Thymus (tissue), 11 donors: ENCODE measurements at regions not wholly inside any gene's neighbourhood (a gene's known extent, or its start where the extent isn't known, plus 50 kb on each side); places are given as distances from the start of the nearest gene placed in this dataset.

Source experiments
- DNase-seq, 9 donors: peaks; one replicate each; pipeline ENCODE4 v3.0.0-alpha.2; 2013; ENCODE audit warnings: low spot score in 9 of 9, low read depth in 6 of 9, missing footprints in 1 of 9
- H3K27ac ChIP-seq, 2 donors: one replicate each; pipeline ENCODE4 v1.5.1; 2013; ENCODE audit warnings: control low read depth in 1 of 2, low read depth in 1 of 2, low read length in 1 of 2, mild to moderate bottlenecking in 1 of 2, moderate library complexity in 1 of 2
- H3K27me3 ChIP-seq, 2 donors: one replicate each; pipeline ENCODE4 v1.5.1; 2013; ENCODE audit warnings: low read length in 1 of 2; ENCODE audit not compliant: control insufficient read depth in 2 of 2, insufficient read depth in 1 of 2
- H3K36me3 ChIP-seq, 2 donors: one replicate each; pipeline ENCODE4 v1.5.1; 2013; ENCODE audit warnings: low read length in 1 of 2, mild to moderate bottlenecking in 1 of 2, moderate library complexity in 1 of 2; ENCODE audit not compliant: control insufficient read depth in 2 of 2, insufficient read depth in 2 of 2
- H3K4me1 ChIP-seq, 2 donors: one replicate each; pipeline ENCODE4 v1.5.1; 2013; ENCODE audit warnings: low read length in 2 of 2; ENCODE audit not compliant: control insufficient read depth in 2 of 2, insufficient read depth in 2 of 2
- H3K4me3 ChIP-seq, 2 donors: one replicate each; pipeline ENCODE4 v1.5.1; 2013; ENCODE audit warnings: low read length in 2 of 2, control low read depth in 1 of 2, mild to moderate bottlenecking in 1 of 2
- H3K9me3 ChIP-seq, 2 donors: one replicate each; pipeline ENCODE4 v1.5.1; 2013; ENCODE audit warnings: low read length in 1 of 2, mild to moderate bottlenecking in 1 of 2; ENCODE audit not compliant: control insufficient read depth in 2 of 2, insufficient read depth in 1 of 2
- WGBS: extraction: QIAGEN DNeasy Blood & Tissue Kit; methylation state at CpG from one replicate; pipeline ENCODE4 v1.1.7; 2013; 5-methylcytosine and 5-hydroxymethylcytosine counted together
- donor health status: healthy.

DNA sequence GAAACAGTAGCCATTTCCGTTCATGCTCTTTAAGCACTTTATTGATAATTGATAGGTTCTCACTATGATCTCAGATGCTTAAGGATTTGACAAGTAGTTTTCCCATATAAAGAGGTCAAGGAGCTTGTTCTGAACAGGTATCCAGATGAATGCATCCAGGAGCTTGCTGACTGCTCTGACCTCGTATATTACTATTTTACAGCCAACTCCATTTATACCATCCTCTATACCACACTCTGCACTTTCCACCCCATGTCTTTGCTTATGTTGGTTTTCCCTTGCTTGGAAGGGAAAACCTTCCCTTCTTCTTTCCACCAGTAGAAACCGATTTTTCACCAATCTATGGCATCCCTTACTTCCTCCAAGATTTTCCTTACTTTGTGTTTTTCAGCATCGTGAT lies 107.2 kb downstream of the LHX9 start:
- Histone ChIP-seq H3K4me1 (no peaks in the 10 kb centered on the region), H3K27ac (no peak overlapping the region), H3K36me3 (no peaks in the 10 kb centered on the region), H3K9me3 (no peaks in the 10 kb centered on the region), H3K4me3 (no peak overlapping the region), H3K27me3 (no peaks in the 10 kb centered on the region)
- 96% methylated on average over 4 of the region's 4 CpGs for WGBS
- no peak for DNase-seq

- H3K9me3 ChIP-seq = no peaks in the 10 kb centered on the region
- no peaks in the 10 kb centered on the region for H3K4me1 ChIP-seq
- no peaks in the 10 kb centered on the region for H3K36me3 ChIP-seq
- no peak overlapping the region for H3K4me3 ChIP-seq
- H3K27me3 ChIP-seq = no peaks in the 10 kb centered on the region
- H3K27ac ChIP-seq = no peak overlapping the region
- no peak for DNase-seq
Observed at GRCh38 chr1:198024782-198025181, 107.6 kb downstream of the LHX9 start.

GRCh38 chr1:198030682-198031081 lies 113.5 kb downstream of the LHX9 start:
- no peak for DNase-seq
- Histone ChIP-seq H3K9me3 (no peaks in the 10 kb centered on the region), H3K36me3 (no peaks in the 10 kb centered on the region), H3K4me3 (no peak overlapping the region), H3K27me3 (no peaks in the 10 kb centered on the region), H3K4me1 (no peaks in the 10 kb centered on the region), H3K27ac (no peak overlapping the region)
- WGBS = 88% methylated on average over 2 of the region's 2 CpGs

- Histone ChIP-seq H3K4me1 (no peaks in the 10 kb centered on the region), H3K36me3 (no peaks in the 10 kb centered on the region), H3K9me3 (no peaks in the 10 kb centered on the region), H3K27me3 (no peaks in the 10 kb centered on the region), H3K27ac (no peak overlapping the region), H3K4me3 (no peak overlapping the region)
- DNase-seq = no peak
Observed at GRCh38 chr1:198031086-198031485, 113.9 kb downstream of the LHX9 start.

DNA sequence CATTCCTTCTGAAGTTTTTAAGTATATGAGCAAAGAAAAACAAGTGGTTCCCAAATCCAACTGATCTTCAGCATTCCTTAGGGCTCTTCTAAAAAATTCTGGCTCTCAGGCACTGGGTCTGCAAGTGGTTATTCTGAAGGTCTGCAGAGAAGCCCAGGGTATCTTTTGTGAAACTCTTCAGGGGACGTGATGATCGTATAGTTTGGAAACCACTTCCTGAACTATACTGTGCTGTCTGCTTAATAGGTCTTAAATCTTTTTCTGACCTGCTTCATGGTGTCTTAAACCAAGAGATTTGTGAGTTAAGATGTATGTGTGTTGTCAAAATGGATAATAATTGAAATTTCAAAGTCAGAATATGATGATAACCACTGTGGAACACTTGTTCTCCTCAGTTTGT lies 115.5 kb downstream of the LHX9 start:
- no peaks in the 10 kb centered on the region for H3K27me3 ChIP-seq
- DNase-seq = no peak
- no peaks in the 10 kb centered on the region for H3K36me3 ChIP-seq
- H3K27ac ChIP-seq = no peak overlapping the region
- H3K4me1 ChIP-seq = no peaks in the 10 kb centered on the region
- no peaks in the 10 kb centered on the region for H3K9me3 ChIP-seq
- WGBS = 8% methylated on average over 2 of the region's 2 CpGs
- no peak overlapping the region for H3K4me3 ChIP-seq

GRCh38 chr1:198040880-198041279 lies 115.9 kb upstream of the NEK7 start:
- no peaks in the 10 kb centered on the region for H3K27me3 ChIP-seq
- DNase-seq = no peak
- no peaks in the 10 kb centered on the region for H3K4me1 ChIP-seq
- no peaks in the 10 kb centered on the region for H3K9me3 ChIP-seq
- WGBS = 93% methylated on average over 2 of the region's 2 CpGs
- H3K4me3 ChIP-seq = no peak overlapping the region
- no peak overlapping the region for H3K27ac ChIP-seq
- H3K36me3 ChIP-seq = no peaks in the 10 kb centered on the region

- Histone ChIP-seq H3K27ac (no peak overlapping the region), H3K36me3 (no peaks in the 10 kb centered on the region), H3K4me1 (no peaks in the 10 kb centered on the region), H3K9me3 (no peaks in the 10 kb centered on the region), H3K4me3 (no peak overlapping the region), H3K27me3 (no peaks in the 10 kb centered on the region)
- DNase-seq = no peak
- 98% methylated on average over 2 of the region's 2 CpGs for WGBS
Observed at GRCh38 chr1:198042168-198042567, 114.6 kb upstream of the NEK7 start.

GRCh38 chr1:198047913-198048312 lies 108.9 kb upstream of the NEK7 start:
- Histone ChIP-seq H3K9me3 (no peaks in the 10 kb centered on the region), H3K4me3 (no peak overlapping the region), H3K27me3 (no peaks in the 10 kb centered on the region), H3K36me3 (no peaks in the 10 kb centered on the region), H3K4me1 (no peaks in the 10 kb centered on the region), H3K27ac (no peak overlapping the region)
- DNase-seq = peak in 6 of 9 donors; percentile 6 to 43 (median 17)

DNA sequence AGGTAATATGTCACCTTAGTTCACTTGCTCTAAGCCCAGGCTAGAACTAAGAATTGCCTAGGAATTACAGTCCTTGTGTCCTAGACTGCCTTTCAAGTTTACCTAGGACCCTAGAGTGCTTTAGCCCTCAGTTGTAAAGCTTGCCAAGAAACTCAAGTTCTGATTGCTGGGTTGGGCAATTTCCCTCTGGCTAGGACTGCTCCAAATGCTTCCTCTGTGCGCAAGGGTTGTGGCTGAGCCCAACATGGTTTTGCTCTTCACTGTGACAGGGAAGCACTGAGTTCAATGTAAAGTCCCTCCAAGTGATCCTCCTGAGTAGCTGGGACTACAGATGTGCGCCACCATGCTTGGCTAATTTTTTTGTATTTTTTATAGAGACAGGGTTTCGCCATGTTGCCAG lies 102.3 kb upstream of the NEK7 start:
- Histone ChIP-seq H3K27me3 (no peaks in the 10 kb centered on the region), H3K4me3 (no peak overlapping the region), H3K4me1 (no peaks in the 10 kb centered on the region), H3K9me3 (no peaks in the 10 kb centered on the region), H3K36me3 (no peaks in the 10 kb centered on the region), H3K27ac (no peak overlapping the region)
- no peak for DNase-seq
- whole genome bisulfite sequencing = 98% methylated on average over 3 of the region's 3 CpGs

- DNase-seq = no peak
- Histone ChIP-seq H3K9me3 (no peaks in the 10 kb centered on the region), H3K4me1 (no peaks in the 10 kb centered on the region), H3K27me3 (no peaks in the 10 kb centered on the region), H3K4me3 (no peak overlapping the region), H3K27ac (no peak overlapping the region), H3K36me3 (no peaks in the 10 kb centered on the region)
- 87% methylated on average over 2 of the region's 2 CpGs for WGBS
Observed at GRCh38 chr1:198056255-198056654, 100.5 kb upstream of the NEK7 start.
